ENCODE measurements at regions not wholly inside any gene's neighbourhood (a gene's known extent, or its start where the extent isn't known, plus 50 kb on each side); places are given as distances from the start of the nearest gene placed in this dataset.

DNA sequence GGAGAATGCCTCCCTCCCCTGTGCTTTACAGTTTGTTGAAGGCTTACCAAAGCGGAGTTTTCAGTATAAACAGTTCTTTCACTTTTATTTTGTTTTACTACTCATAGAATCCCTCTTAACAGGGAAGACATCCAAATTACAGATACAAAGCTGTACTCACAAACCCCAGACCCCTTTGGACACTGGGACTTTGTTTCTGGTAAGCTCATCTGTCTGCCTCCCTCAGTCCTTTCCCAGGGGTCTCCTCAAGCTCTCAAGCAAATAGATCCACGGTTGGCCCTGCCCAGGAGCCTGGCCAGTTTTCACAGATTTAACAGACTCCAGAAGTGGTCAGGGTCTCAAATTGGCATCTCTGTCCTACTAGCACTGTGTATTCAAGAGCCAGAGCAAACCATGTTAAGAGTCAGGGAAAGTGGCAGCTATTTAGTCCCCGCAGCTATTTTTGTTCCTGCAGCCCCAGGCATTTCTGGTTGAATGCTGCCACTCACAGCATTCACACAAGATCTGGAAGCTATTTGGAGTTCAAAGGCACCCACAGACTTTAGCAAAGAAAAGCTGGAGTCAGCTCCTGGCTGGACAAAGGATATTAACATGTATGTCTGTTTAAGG, 54.2 kb downstream of the TMEM100 start:
- DNase-seq = no peak

DNA sequence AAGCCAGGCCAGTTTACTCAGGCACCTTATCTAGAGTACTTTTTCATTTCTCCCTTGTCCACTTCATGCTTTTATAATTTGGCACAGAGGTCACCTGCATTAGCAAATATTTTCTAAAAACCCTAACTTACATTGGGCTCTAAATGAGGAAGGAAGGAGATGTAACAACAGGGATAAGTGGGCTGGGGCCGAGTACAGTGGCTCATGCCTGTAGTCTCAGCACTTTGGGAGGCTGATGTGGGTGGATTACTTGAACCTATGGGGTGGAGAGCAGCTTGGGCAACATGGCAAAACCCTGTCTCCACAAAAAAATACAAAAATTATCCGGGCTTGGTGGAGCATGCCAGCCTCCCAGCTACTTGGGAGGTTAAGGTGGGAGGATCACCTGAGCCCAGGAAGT, 55.9 kb downstream of the TMEM100 start:
- no peak for DNase-seq

DNA sequence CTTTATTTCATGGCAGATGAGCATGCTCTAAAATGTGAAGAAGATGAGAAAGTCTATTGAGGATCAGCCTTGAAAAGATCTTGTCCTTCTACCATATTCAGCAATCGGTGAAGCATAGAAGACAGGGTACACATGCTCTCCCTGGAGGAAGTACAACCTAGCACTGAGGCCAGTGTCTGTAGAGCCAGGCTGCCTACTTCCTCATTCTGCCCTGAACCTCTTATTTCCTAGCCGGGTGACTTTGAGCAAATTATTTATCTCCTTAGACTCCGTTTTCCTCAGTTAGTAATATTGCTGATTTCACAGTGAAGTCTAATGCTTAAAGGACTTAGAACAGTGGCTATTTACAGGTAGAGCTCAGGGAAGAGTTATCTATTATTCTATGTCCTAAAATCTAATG, 58.4 kb downstream of the TMEM100 start:
- DNase-seq = no peak

DNA sequence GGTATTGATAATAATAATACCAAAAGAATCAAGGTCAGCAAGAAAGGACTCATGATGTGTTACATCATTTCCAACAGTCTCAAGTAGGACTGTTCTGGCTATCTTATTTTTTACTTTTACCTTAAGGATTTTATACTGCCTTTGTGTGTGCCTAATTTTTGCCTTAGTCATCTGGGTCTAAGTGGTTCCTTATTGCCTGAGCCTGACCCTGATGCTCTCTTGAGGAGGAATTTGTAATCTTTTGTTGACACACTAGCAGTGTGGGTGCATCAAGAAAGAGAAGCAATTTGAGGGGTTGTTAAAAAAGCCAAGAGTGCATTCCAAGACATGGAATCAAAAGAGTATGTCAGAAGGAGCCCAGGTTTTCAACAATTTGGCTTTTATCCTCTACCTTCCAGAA, 59.3 kb downstream of the TMEM100 start:
- no peak for DNase-seq

DNA sequence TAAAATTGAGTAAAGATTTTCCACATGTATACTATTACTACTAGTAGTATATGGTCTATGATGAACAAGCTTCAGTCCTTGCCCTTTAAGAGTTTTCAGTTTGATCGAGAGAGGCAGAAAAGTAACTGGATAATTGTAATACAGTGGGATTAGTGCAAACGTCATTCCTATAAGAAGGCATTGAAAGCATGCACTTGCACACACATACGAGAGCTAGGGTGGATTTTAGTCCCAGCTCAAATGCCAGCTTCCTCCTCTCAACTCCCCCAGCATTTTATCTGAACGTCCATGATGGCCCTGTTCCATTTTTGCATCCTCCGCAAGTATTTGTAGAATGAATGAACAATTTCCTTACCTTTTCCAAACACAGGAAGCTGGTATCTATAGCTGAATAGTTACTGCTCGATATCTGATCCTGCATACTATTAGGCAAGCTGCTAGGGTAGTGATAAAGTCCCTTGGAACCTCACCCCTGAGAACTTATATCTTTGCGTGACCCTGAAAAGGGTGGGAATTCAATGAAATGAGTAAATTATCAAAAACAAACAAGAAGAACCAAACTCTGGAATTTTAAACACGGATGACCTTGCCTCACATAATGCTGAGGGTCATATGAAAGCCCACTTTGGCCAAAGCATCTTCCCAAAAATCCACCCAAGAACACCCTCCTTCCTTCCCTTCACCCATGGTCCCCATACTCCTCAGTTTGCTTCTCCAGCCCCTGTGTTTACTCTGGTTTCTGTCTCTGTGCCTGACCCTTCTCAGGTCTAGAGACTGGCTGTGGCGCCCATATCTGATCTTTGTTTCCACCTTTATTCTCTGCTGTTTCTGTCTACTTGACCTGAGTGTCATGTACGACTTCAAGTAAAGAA, 60.5 kb downstream of the TMEM100 start:
- no peak for DNase-seq

DNA sequence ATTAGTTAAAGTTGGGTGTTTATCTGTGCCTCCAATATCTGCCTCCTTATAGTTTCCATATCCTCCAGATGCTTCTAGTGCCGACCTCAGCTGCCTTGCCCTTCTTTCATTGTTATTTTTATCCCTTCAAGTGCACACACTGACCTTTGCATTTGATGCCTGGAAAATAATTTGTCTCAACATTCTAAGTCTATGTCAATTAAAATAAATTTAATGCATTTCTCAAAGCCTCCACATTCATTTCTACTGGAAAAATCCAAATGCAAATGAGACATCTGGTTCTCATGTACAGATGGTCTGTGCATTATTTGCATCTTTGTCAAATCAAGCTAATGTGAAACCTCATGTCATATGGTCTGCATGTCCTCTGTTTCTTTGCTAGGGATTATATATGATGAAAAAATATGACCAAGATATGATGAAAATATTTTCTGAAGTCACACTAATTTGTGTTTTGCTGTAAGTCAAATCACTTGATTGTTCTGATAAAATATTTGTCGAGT, 61.4 kb downstream of the TMEM100 start:
- DNase-seq = no peak

DNA sequence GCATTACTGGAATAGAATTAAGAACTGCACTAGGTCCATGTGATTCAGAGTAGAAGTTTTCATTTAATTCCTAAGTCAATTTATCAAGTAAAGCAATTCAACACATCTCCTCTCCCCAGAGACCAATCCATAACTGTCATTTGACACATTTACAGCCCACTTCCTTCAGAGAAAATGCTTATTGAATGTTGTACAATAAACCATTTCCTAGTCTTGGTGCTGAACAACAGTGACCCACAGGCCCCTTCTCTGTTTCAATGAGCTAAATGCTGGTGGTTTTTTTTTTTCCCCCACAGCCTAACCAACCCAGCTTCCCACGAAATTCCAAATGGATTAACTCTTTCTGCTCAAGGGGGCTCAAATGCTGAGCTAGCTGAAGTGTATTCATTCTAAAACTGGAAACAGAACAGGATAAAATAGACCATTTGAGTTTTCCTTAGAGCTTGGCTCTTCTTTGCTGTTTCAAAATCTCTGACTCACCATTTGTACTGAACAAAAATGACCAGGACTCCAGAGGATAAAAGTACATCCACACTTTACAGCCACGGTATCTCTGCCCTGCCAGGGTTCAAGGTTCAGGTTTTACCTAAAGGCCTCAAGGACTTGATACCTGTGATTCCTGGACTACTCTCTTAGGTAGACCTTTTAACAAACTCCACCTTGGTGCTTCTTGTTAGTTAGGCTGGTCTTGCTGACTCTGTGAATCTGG, 62.3 kb downstream of the TMEM100 start:
- no peak for DNase-seq

DNA sequence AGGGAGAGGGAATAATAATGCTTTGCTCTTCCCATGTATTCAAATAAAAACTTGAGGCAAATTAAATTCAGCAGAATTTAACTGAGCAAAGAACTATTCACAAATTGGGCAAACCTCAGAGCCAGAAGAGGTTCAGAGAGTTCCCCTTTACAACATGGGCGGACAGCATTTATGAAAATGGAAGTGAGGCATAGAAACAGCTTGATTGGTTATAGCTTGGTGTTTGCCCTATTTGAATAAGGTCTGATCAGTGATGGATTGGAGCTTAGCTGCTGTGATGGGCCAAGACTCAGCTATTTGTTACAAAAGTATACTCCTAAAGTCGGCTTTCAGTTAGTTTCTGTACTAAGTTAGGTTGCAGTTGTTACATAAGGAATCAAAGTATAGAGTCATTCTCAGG, 63.0 kb downstream of the TMEM100 start:
- no peak for DNase-seq

DNA sequence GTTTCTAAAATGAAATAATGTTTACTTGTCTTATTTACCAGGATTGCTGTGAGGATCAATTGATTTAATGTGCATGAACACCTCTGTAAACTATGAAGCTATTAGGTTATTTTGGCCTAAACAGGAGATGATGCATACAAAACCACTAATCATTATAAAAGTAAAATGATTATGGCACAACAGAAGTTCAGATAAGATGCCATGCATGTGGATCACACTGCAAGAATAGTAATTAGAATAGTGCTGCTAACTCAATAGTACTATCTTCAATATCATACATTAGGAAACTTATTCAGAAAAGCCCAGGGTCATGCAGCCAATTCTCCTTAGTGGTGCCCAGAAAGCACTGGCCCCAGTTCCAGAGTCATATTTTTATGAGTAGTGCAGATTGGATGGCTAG, 66.9 kb downstream of the TMEM100 start:
- DNase-seq = no peak

DNA sequence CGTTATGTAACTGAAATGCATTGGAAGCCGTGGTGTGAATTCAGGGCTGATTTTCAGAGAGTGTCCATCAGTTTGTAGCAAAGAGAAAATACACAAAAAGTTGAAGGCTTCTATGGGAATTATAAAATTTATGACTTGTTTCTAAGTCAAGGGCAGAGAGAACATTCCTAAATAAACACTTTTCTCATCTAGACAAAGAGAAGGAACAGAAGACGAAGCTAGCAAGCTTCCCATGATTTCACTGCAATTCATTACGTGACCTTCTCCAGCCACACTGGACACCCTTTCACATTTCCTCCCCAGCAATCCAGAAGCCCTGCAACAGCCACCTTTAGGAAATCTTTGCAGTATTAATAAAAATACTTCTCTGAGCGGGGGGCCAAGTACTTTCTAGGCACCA, 67.8 kb downstream of the TMEM100 start:
- no peak for DNase-seq

DNA sequence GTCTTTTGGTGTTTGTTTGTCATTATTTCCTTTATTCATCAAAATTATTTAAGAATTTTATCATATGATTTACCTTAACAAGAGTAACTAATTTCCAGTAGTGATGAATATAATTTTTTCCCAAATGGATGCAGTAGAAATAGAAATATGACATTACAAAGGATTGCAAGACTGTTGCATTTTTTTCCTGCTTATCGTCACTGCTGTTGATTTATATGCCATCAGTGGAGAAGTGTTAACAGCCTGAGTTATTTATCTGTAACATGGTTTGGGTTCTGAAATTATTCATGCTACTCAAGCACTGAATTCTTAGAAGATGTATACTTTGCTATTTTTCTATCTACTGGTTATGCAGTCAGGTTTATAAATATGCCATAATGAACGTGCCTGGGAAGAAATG, 68.6 kb downstream of the TMEM100 start:
- no peak for DNase-seq

DNA sequence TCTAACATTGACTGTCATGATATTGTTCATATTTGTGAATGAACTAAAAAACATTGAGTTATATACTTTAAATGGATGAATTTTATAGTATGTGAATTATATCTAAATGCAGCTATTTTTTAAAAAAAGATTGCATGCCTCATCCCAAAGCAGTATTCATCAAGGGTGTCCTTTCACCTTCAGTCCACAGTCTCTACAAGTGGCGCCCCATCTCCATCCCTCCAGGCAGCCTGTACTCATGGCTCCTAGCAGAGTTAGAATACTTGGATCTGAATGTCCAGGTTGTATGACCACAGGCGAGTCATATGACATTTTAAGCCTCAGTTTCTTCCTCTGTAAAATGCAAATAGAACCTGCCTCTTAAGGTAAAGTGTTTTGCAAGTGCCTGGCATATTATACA, 69.8 kb downstream of the TMEM100 start:
- no peak for DNase-seq

DNA sequence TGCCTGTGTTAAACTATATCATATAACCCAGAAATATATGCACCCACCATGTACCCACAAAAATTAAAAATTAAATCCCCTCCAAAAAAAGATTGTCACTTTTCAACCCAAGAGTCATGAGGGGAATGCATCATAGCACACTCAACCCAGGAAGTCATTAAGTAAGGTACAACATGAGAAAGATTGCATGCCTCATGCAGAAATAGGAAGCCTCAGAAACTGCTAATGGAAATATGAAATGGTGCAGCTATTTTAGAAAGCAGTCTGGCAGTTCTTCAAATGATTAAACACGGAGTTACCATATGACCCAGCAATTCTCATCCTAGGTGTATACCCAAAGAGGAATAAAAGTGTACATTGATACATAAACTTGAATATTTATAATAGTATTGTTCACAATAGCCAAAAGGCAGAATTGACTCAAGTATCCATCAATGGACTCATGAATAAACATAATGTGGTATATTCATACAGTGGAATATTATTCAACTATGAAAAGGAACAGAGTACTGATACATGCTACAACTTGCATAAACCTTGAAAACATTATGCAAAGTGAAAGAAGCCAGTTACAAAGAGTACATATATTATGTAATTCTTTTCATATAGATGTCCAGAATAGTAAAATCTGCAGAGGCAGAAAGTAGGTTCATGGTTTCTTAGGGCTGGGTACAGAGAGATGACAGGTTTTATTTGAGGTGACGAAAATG, 70.4 kb downstream of the TMEM100 start:
- DNase-seq = no peak

DNA sequence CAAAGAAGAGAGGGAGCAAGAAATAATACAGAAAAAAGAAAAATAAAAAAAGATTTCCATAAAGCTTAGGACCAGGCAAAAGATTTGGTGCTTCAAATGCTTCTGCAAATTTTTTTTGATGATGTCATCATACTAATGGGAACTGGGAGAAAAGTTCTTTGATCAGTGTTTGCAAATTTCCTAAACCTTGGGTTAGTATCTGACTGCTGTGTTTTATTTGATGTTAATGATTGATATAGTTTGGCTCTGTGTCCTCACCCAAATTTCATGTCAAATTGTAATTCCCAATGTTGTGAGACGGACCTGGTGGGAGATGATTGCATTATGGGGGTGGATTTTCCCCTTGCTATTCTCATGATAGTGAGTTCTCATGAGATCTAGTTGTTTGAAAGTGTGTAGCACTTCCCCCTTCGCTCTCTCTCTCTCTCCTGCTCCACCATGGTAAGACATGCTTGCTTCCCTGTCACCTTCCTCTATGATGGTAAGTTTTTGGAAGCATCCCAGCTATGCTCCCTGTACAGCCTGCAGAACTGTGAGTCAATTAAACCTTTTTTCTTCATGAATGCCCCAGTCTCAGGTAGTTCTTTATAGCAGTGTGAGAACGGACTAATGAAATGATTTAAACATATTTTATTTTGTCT, 72.6 kb downstream of the TMEM100 start:
- no peak for DNase-seq

DNA sequence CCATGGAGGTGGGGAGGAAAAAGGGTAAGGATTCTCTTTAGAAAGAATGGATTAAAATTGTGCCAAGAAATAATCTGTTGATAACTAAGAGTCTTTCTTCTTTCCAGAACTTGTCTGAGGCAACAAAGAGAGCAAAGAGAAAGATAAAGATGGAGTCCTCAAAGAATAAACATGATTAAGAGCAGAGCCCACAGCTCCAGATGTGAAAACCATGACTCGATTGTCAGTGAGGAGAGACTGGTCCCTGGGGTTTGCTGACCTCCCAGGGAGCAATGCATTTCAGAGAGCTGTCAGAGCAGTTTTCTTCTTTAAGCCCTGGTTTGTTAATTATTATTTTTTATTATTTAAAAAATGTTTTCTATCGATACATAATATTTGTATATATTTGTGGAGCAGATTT, 74.6 kb downstream of the TMEM100 start:
- DNase-seq = no peak

DNA sequence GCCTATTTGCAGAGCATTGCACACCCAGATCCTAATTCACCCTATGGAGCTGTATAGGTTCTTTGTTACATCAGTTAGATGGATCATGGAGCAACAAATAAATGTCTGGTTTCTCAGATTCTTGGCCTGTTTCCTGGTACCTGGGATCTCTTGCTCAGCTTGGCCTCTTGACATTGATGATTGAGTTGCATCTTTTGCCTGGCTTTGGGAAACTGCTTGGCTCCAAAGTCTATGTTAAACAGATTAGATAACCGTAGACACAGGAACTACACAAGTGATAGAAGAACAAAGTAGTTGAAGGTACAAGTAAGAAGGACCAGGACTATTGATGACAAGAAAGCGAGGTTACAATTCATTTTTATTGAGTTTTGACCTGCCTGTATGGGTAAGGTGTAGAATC, 77.3 kb downstream of the TMEM100 start:
- no peak for DNase-seq

DNA sequence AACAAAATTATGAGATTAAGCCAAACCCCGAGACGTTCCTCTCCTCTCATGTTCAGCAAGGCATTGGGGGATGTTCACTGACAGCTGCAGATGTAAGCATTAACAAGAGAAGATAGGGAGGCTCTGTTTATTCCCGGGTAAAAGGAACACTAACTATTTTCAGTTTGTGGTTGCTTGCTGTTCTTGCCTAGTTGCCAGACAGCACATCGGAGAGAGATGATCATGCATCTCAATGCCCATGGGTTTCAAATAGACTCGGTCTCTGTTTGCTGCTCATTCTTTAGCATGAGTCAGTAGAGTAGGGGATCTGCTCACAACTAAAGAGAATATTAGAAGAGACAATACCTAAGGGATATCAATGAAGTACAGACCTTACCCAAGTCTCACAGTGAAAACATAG, 78.3 kb downstream of the TMEM100 start:
- DNase-seq = no peak

DNA sequence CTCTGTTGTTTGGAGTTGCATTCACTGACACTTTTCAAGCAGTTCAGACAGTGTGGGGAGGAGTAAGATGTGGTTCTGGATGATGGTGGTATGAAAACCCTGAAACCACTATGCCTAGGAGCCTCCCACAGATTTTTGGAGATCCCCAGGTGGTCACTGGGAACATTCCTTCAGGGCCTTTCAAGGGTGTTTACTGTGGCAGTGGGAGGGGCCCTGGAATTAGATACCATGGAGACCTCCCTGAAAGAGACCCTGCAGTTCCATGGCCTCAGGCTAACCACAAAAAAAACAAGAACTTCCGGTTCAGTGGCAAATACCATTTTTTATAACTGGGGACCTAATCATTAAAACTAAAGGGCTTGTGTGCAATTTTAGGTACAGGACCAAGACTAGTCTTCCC, 79.9 kb downstream of the TMEM100 start:
- DNase-seq = no peak

DNA sequence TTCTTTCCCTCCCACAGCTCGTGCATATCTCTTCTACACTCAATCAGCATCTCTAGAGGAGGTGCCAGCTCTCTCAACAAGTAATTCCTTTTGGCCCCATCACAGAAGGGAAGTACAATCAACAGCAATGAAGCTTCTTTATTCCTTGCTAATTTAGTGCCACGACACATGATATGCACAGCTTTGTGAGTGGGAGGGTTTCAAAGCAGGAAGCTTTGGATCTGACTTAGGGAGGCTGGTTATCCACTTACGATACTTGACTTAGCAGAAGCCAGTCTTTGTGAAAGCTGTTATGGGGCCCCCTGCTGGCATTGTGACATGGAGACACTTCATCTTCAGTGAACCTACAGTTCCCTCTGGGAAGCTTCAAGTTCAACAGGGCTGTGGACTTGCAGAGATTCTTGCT, 81.0 kb downstream of the TMEM100 start:
- DNase-seq = peak; percentile 91

DNA sequence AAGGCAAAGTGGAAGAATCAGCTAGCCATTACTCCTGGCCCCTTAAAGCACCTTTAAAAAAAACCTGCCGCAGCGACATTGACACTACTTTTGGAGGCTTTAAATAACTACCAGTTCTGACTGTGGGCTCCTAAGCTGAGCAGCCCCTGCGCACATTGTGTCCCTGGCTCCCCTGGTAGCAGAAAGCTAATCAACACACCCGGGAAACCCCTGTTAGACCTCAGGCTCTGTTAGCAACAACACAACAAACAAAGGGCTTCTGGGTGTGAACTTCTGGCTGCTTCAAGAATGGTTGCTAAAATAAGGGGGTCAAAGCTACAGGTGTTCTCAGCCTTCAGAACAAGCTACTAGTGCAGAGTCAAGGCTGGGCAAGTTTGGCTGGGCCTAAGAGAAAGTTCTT, 83.6 kb downstream of the TMEM100 start:
- no peak for DNase-seq

DNA sequence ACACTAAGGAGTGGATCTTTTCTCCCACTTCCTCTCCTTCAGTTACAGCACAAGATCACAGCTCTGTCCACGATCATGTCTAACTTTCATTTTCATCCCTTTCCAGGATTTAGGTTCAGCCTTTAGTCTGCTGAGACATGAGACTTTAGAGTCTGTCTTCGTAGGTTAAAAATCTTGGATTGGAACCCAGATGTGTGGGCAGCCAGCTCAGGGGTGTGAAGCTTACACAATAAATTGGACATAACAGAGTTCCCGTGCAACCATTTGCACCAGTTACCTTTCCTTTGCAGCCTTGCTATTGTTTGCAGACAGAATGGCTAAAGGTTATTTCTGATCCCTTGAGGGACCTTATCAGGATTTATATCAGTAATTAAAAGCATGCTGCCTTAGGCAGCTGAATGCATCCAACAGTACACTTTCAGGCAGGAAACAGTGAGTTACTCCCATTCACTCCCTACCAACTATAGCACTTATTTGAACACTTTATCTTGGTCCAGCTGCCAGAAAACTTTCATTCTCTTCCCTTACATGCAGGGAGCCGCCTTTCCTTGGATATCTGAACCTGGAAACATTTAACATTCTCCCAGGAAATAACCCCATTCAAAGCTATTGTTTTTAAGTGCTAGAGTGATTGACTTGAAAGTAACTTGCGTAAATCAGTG, 87.3 kb downstream of the TMEM100 start:
- DNase-seq = no peak

DNA sequence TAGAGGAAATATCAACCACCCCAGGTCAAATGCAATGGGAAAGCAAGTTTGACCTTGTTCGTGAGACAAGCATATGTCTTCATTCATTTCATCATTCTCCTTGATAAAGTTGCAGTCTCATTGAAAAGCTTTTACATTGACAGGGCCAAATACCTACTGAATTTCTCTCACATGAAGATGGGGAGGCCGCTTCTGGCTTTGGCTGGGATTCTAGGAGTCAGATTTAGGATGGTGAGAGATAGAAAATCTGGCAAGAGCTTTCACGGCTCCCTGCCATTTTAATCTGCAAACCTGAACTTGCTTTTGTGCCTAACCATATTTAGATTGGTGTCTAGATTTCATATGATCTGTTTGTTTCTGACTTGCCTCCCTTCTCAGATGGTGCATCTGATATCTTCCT, 88.0 kb downstream of the TMEM100 start:
- DNase-seq = no peak

Data from NCI-H82 (cell line).